Femur (tissue), 1 donor: ENCODE measurements at regions not wholly inside any gene's neighbourhood (a gene's known extent, or its start where the extent isn't known, plus 50 kb on each side); places are given as distances from the start of the nearest gene placed in this dataset.
A peak's percentile ranks its signal among the peaks of the same experiment; 100 is the strongest.
"Not testable (repeated sequence)": the region's sequence is repeated elsewhere in the genome, so short reads cannot be mapped to it uniquely, and the experiment has no call there.

Experiments used
- DNase-seq: peaks from one replicate; pipeline ENCODE4 v3.0.0-alpha.2; 2017

DNA sequence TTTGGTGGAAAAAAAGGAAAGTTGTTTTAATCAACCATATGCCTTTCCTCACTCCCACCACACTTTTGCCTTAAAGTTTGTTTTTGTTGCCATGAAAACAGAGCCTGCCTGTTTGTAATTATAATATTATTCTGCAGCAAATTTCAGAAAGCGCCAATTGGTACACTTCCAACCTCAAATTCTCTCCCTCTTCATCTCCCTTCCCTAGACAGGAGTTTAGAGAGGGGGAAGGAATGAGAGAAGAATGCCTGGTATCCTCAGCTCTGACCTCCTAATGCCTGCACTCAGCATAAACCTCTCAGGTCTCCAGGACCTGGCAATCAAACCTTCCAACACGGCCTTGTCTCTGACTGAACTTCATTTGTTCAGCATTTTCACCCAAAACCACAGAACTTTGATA lies 138.4 kb upstream of the HCCS start:
- DNase-seq, result peak; percentile 29

GRCh38 chrX:10974920-10975319 lies 136.2 kb upstream of the HCCS start:
- DNase-seq, result no peak

- no peak for DNase-seq
These were observed 131.2 kb upstream of the HCCS start for GRCh38 chrX:10979956-10980355.

GRCh38 chrX:10981506-10981905 lies 129.6 kb upstream of the HCCS start:
- DNase-seq, result no peak

DNA sequence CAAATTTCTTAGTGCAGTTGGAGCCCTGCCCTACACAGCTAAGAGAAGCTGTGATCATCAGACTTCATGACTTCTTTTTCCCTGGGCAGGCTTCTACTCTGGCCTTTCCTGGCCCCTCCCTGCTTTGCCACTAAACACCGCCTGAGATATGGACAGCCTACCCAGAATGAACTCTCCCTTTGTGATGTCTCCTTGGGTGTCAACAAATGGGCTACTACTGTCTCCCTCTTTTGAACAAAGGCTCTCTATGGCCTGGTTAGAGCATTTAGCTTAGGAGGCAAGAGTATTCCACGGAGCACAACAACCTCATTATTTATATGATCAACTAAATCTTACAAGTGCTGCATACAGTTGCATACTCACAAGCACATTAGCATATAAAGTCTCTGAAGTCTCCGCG lies 127.6 kb upstream of the HCCS start:
- no peak for DNase-seq

GRCh38 chrX:10984213-10984612 lies 126.9 kb upstream of the HCCS start:
- DNase-seq, result no peak

- DNase-seq, result no peak
These were observed 124.5 kb upstream of the HCCS start for GRCh38 chrX:10986616-10987015.

DNA sequence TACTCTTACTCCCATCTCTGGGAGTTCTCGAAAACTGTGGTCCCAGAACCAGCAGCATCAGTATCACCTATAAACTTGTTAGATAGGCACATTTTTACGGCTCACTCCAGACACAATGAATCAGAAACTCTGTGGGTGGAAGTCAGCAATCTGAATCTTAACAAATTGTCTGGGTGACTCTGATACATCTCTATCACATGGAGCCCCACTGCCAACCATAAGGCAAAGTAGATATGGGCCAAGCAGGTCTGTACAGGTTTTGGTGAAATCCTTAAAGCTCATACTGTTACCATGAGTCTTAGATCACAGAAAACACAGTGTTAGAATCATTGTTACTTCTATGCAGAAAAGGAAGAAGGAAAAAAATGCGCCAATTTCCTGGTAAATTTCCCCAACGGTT lies 122.5 kb upstream of the HCCS start:
- DNase-seq, result no peak

DNA sequence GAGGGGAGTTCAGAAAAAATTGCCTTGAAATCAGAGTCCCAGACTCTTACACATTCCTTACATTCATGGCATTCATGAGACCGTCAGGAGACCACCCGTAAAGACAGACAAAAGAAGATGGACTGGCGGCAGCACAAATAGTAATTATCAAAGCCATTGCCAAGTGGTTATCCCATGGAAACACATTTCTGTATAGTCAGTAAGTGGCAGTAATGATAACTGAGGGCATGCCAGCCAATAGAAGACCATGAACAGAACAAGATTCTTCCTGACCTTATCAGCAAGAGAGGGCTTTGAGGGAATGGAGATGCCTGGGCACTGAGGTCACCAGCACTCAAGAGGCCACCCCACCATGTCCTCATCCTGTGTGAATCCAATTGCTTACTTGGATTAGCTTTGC lies 121.7 kb upstream of the HCCS start:
- DNase-seq, result no peak

- DNase-seq, result no peak
These were observed 120.7 kb upstream of the HCCS start for GRCh38 chrX:10990418-10990817.

- no peak for DNase-seq
These were observed 120.2 kb upstream of the HCCS start for GRCh38 chrX:10990976-10991375.

DNA sequence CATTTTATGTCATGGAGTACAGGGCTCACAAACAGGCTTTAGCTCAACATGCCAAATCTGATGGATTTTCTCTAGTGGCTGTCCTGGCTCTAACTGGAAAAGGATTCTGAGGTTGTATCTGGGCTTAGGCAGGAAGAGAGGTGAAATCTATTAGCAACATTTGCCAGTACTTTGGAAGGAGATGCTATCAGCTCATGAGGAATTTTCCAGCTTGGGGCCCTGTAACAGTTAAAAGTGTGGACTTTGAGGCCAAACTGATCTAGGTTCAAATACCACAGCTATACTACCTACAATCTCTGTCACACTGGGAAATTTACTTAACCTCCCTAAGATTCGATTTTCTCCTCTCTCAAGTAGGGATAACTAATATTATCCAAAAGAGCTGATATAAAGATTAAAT lies 119.0 kb upstream of the HCCS start:
- DNase-seq, result no peak

DNA sequence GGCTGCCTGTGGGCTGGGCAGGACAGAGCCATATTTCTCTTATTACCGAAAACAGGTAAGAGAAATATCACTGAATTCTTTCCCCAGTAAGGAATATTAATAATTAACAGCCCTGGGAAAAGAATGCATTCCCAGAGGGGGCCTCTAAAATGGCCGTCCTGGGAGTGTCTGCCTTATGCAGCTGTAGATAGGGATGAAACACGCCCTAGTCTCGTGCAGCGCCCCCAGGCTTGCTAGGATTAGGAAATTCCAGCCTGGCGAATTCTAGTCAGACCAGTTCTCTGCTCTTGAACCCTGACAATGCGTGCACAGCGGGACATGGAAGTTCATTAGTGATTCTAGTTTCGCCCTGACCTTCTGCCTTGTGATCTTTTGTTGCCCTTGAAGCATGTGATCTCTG lies 104.1 kb upstream of the HCCS start:
- not testable (repeated sequence) for DNase-seq

DNA sequence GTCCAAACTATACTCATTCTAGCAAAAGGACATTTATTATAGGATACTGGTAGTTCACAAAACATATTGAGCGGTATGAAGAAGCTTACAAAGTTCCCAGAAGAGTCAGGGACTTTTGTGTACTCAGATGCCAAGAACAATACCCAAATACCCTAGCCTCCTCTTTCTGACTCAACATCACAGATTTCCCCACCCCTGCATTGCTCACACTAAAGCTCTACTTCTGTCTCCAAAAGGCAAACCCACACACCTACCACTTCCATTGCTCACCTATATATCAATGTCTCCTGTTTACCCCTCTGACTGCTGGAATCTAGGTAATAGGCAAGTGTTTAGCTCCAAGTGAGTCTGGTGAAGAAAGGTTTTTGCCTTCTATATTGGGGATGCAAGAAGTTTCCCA lies 100.7 kb upstream of the HCCS start:
- no peak for DNase-seq

DNA sequence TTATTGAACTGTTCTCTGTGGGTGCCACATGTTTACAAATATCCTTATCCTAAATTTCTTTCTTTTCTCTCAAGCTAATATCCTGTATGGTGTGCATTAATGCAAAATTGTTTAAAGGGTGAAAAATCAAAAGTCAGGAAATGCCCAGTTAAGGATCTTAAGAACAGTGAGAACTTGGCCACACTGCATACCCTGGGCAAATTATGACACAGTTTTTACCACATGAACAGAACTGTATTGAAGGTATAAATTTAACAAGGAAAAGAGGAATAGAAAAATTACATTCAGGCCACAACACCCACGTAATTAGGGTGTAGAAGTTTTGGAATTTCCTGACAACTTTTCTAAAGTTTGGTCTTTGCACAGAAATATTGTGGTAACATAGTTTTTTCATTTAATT lies 94.4 kb upstream of the HCCS start:
- no peak for DNase-seq

GRCh38 chrX:11022588-11022987 lies 88.5 kb upstream of the HCCS start:
- not testable (repeated sequence) for DNase-seq

DNA sequence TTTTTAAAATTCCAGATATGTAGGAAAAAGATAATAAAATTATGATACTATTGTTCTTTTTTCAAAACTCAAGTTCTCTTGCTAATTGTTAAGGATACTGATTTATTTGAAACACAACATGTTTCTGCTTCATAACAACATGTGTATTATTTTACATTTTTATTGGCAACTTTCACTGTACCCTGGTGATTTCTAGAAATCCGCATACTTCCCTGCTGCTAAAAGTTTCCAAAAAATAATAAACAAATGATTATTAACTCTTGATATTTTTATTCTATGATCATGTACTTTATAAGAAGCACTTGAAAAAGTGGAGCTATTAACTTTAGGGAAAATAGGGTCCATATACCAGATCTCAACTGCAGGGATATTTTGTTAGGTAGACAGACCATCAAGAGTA lies 71.2 kb upstream of the HCCS start:
- no peak for DNase-seq

DNA sequence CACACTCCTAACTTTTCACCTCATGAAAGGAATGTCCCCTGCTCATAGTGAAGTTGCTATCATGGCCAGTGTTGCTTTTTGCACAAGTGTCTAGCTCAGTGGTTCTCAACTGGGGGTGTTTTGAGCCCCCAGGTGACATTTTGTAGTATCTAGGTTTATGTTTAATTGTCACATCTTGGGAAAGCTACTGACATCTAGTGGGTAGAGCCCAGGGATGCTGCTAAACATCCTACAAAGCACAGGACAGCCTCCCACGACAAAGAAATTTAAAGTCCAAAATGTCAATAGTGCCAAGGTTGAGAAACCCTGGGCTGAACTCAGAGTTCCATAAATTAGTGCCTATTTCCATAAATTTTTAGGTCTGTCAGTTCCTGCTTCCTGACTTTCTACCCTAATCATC lies 70.7 kb upstream of the HCCS start:
- DNase-seq, result no peak

GRCh38 chrX:11040996-11041395 lies 70.1 kb upstream of the HCCS start:
- no peak for DNase-seq

DNA sequence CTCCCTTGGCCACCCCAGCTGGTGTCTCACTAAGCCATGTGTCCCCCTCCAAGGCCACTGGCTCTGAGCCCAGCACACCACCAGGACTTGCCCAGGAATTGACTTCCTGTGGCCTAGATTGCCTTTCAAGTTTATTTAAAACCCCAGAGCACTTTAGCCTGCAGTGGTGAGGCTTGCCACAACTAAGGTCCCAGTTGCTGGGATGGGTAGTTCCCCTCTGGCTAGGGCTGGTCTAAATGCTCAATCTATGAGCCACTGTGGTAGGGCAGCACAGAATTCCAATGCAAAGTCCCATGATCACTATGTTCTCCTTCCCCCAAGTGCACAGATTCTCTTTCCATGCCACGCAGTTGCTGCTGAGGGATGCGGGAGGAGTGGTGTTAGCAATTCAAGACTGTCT lies 61.1 kb upstream of the HCCS start:
- DNase-seq, result no peak

DNA sequence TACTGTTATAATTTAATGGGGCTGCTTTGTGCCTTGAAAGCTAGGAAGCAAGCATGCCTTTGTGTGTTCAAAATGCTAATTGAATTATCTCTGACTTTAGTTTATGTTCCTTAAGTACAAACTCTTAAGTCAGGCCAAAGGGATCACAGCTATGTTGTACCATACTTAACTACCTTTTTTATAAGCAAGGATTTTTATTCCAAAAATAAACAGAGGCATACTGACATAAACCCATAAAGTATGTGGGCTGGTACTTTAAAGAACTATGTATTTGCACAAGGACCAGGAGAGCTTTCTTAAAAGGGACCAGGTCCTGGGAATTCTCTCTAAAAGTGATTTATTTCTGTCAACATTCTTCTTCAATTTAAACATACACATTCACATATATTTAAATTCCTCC lies 57.8 kb upstream of the HCCS start:
- no peak for DNase-seq

DNA sequence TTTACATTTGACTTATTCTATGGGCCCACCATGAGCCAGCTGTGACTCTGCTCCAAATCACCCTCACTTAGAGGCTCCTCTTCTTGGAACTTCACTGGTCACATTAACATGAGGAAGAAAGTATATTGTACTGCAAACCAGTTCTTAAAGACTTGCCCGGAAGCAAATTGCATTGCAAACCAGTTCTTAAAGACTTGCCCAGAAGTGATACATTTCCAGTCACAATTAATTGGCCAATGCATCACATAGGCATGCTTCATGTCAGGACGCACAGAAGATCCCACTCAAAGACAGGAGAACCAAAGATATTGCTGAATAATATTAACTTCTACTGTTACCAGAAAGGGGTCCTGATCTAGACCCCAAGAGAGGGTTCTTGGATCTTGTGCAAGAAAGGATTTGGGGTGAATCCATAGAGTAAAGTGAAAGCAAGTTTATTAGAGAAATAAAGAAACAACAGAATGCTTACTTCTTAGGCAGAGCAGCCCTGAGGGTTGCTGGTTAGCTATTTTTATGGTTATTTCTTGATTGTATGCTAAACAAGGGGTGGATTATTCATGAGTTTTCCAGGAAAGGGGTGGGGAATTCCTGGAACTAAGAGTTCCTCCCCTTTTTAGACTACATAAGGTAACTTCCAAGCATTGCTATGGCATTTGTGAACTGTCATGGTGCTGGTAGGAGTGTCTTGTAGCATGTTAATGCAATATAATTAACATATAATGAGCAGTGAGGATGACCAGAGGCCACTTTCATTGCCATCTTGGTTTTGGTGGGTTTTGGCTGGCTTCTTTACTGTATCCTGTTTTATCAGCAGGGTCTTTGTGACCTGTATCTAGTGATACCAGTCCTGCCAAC lies 54.6 kb upstream of the HCCS start:
- DNase-seq, result no peak

- DNase-seq, result no peak
These were observed 51.2 kb upstream of the HCCS start for GRCh38 chrX:11059933-11060332.
